Astrocyte (in vitro differentiated cells and primary cell): ENCODE measurements at regions not wholly inside any gene's neighbourhood (a gene's known extent, or its start where the extent isn't known, plus 50 kb on each side); places are given as distances from the start of the nearest gene placed in this dataset.

ENCODE experiments used
- CTCF ChIP-seq: IDR thresholded peaks from 2 replicates; pipeline ENCODE4 v1.5.1; 2011; ENCODE audit warnings: low read depth, mild to moderate bottlenecking, inconsistent platforms, low read length, moderate library complexity; ENCODE audit not compliant: insufficient read depth
- EZH2 ChIP-seq: IDR thresholded peaks from 2 replicates; pipeline ENCODE4 v1.6.1; 2012; ENCODE audit warnings: mild to moderate bottlenecking, low read length, inconsistent platforms; ENCODE audit not compliant: insufficient read depth

- TF ChIP-seq CTCF = no peak
- no peak for TF ChIP-seq EZH2
Observed at GRCh38 chr2:37570773-37571586, 100.5 kb downstream of the CDC42EP3 start.
